Lower leg skin (tissue), 3 donors: ENCODE measurements at regions not wholly inside any gene's neighbourhood (a gene's known extent, or its start where the extent isn't known, plus 50 kb on each side); places are given as distances from the start of the nearest gene placed in this dataset.

Experiments
- POLR2A ChIP-seq, 2 donors: fragments of 450-650 bp; IDR thresholded peaks; one replicate each; pipeline ENCODE4 v1.6.1; 2016 to 2017; ENCODE audit warnings: antibody characterized with exemption in 2 of 2, mild to moderate bottlenecking in 1 of 2, moderate library complexity in 1 of 2
- TF ChIP-seq, protein P1 (sequence below), 3 donors: fragments of 450-650 bp; IDR thresholded peaks; one replicate each; pipeline ENCODE4 v1.5.1; 2016; ENCODE audit warnings: antibody characterized with exemption in 3 of 3, mild to moderate bottlenecking in 3 of 3, moderate library complexity in 2 of 3

DNA sequence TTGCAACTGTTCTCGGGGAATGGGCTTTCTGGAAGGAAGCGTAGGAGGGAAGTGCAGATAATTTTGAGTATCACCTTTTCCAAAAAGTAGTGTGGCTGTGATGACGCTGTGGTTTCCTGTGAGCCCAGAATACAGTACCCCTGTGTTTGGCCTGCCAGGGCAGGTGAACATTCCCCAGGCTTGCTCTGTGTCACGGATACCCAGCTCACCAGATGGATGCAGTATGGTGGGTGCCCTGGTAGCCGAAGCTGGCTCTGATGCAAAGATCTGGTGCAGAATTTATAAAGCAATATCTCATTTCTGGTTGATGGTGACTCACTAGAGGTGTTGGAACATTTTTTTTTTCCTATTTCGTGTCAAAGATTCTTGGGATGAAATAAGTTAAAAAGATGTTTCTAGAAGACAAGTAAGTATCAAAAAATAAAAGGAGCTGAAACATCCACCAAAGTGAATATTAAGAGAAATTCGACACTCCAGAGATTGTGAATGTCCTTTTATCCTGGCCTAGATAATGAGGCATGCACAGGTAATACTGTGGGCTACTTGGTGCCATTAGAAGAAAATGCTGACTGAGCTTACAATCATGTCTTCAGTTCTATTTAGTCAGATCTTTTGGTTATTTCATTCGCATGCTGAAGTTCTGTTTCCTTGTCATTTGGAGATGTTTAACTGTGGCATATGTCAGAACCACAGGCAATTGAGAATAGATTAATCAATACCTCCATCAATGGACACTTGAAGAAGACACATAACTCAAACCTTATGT is 200.1 kb downstream of the GADD45G start:
- TF ChIP-seq, protein P1, sequence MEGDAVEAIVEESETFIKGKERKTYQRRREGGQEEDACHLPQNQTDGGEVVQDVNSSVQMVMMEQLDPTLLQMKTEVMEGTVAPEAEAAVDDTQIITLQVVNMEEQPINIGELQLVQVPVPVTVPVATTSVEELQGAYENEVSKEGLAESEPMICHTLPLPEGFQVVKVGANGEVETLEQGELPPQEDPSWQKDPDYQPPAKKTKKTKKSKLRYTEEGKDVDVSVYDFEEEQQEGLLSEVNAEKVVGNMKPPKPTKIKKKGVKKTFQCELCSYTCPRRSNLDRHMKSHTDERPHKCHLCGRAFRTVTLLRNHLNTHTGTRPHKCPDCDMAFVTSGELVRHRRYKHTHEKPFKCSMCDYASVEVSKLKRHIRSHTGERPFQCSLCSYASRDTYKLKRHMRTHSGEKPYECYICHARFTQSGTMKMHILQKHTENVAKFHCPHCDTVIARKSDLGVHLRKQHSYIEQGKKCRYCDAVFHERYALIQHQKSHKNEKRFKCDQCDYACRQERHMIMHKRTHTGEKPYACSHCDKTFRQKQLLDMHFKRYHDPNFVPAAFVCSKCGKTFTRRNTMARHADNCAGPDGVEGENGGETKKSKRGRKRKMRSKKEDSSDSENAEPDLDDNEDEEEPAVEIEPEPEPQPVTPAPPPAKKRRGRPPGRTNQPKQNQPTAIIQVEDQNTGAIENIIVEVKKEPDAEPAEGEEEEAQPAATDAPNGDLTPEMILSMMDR (IDR thresholded peaks at IDR 0.05): no peak
- TF ChIP-seq POLR2A (IDR thresholded peaks at IDR 0.05): no peak
